Esophagus muscularis mucosa (tissue), 3 donors: ENCODE measurements at regions not wholly inside any gene's neighbourhood (a gene's known extent, or its start where the extent isn't known, plus 50 kb on each side); places are given as distances from the start of the nearest gene placed in this dataset.

ENCODE experiments used
- POLR2AphosphoS5 ChIP-seq, 2 donors: sonication (generic); formaldehyde crosslinking; IDR thresholded peaks; one replicate each; pipeline ENCODE4 v1.6.1; 2017; ENCODE audit warnings: antibody characterized with exemption in 2 of 2
- TF ChIP-seq, protein P1 (sequence below), 3 experiments: fragments of 200-600 bp in 2 of 3; fragments of 450-650 bp in 1 of 3; sonication (generic) in 2 of 3; IDR thresholded peaks; one replicate each; pipeline ENCODE4 v1.5.1; 2017 to 2019; ENCODE audit warnings: antibody characterized with exemption in 3 of 3, mild to moderate bottlenecking in 2 of 3, moderate library complexity in 1 of 3

- TF ChIP-seq, protein P1, sequence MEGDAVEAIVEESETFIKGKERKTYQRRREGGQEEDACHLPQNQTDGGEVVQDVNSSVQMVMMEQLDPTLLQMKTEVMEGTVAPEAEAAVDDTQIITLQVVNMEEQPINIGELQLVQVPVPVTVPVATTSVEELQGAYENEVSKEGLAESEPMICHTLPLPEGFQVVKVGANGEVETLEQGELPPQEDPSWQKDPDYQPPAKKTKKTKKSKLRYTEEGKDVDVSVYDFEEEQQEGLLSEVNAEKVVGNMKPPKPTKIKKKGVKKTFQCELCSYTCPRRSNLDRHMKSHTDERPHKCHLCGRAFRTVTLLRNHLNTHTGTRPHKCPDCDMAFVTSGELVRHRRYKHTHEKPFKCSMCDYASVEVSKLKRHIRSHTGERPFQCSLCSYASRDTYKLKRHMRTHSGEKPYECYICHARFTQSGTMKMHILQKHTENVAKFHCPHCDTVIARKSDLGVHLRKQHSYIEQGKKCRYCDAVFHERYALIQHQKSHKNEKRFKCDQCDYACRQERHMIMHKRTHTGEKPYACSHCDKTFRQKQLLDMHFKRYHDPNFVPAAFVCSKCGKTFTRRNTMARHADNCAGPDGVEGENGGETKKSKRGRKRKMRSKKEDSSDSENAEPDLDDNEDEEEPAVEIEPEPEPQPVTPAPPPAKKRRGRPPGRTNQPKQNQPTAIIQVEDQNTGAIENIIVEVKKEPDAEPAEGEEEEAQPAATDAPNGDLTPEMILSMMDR (IDR thresholded peaks at IDR 0.05), result no peak
- TF ChIP-seq POLR2AphosphoS5 (IDR thresholded peaks at IDR 0.05), result no peak
These were observed 191.0 kb downstream of the LSM5 start for GRCh38 chr7:32299133-32299702.
